NT2/D1 (cell line): ENCODE measurements at regions not wholly inside any gene's neighbourhood (a gene's known extent, or its start where the extent isn't known, plus 50 kb on each side); places are given as distances from the start of the nearest gene placed in this dataset.

ENCODE experiments used
- SUZ12 ChIP-seq: IDR thresholded peaks from 2 replicates; pipeline ENCODE4 v1.6.1; 2011; ENCODE audit not compliant: insufficient read length, insufficient read depth; ENCODE audit errors: extremely low read depth
- ZNF274 ChIP-seq: IDR thresholded peaks from 2 replicates; pipeline ENCODE4 v1.6.1; 2011; ENCODE audit warnings: mild to moderate bottlenecking, low read depth, low read length

DNA sequence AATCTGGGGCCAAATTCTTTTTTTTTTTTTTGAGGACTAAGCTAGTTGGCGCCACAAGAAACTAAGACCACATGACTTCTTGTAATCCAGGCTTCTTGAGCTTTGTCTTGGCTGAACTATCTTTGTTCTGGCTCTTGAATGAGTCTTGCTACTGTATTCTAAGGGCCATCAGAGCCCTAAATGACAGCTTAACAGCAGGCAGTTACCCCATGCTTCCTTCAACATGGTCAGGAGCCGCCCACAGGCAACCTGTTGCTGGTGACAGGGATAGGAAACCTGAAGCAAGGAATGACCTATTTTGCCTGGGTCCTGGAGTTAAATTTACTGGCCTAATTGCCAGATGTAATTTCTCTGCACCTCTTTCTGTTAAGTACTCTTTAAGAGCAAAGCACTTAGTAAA lies 188.2 kb upstream of the PLXNA2 start:
- no peak for TF ChIP-seq ZNF274
- no peak for TF ChIP-seq SUZ12
